H1 (cell line): ENCODE measurements at regions not wholly inside any gene's neighbourhood (a gene's known extent, or its start where the extent isn't known, plus 50 kb on each side); places are given as distances from the start of the nearest gene placed in this dataset.

Experiments
- BACH1 ChIP-seq: IDR thresholded peaks from 2 replicates; pipeline ENCODE4 v1.6.1; 2012; ENCODE audit warnings: low read length, improper control_type of control experiment
- CBX8 ChIP-seq: fragments of 300-800, 300-1000 bp; sonication (generic); IDR thresholded peaks from 2 replicates; pipeline ENCODE4 v1.7.1; 2016; ENCODE audit warnings: low read depth, low read length, borderline replicate concordance
- CEBPB ChIP-seq: IDR thresholded peaks from 2 replicates; pipeline ENCODE4 v1.6.1; 2012; ENCODE audit warnings: low read depth, low read length
- CHD1 ChIP-seq: IDR thresholded peaks from 2 replicates; pipeline ENCODE4 v1.6.1; 2012; ENCODE audit warnings: low read depth, low read length, improper control_type of control experiment
- CHD2 ChIP-seq: IDR thresholded peaks from 2 replicates; pipeline ENCODE4 v1.6.1; 2012; ENCODE audit warnings: low read length, improper control_type of control experiment
- RBBP5 ChIP-seq: IDR thresholded peaks from 2 replicates; pipeline ENCODE4 v1.7.1; 2012; ENCODE audit warnings: low read depth, mild to moderate bottlenecking, inconsistent platforms, low read length, moderate library complexity, borderline replicate concordance
- RFX5 ChIP-seq: IDR thresholded peaks from 2 replicates; pipeline ENCODE4 v1.6.1; 2011; ENCODE audit warnings: low read depth, low read length, improper control_type of control experiment, borderline replicate concordance
- SAP30 ChIP-seq: fragments of 300-600 bp; sonication (generic); IDR thresholded peaks from 2 replicates; pipeline ENCODE4 v1.7.1; 2012; ENCODE audit warnings: low read length, moderate library complexity, mild to moderate bottlenecking, inconsistent platforms; ENCODE audit not compliant: insufficient read depth, insufficient replicate concordance
- SIN3A ChIP-seq, 2 experiments: IDR thresholded peaks in 1 of 2; conservative IDR thresholded peaks in 1 of 2; 2 replicates each; pipeline ENCODE4 v1.6.1; 2011 to 2012; ENCODE audit warnings: low read length in 2 of 2, improper control_type of control experiment in 1 of 2, low read depth in 1 of 2, mild to moderate bottlenecking in 1 of 2
- SUZ12 ChIP-seq: fragments of 200-600 bp; sonication (generic); IDR thresholded peaks from 2 replicates; pipeline ENCODE4 v1.6.1; 2012; ENCODE audit warnings: mild to moderate bottlenecking, inconsistent platforms, low read length, moderate library complexity, mixed read lengths
- TF ChIP-seq, protein P1 (sequence below): fragments of 300-600 bp; sonication (generic); IDR thresholded peaks from 2 replicates; pipeline ENCODE4 v1.7.1; 2012; ENCODE audit warnings: low read length, moderate library complexity, mild to moderate bottlenecking, inconsistent platforms; ENCODE audit not compliant: insufficient replicate concordance

DNA sequence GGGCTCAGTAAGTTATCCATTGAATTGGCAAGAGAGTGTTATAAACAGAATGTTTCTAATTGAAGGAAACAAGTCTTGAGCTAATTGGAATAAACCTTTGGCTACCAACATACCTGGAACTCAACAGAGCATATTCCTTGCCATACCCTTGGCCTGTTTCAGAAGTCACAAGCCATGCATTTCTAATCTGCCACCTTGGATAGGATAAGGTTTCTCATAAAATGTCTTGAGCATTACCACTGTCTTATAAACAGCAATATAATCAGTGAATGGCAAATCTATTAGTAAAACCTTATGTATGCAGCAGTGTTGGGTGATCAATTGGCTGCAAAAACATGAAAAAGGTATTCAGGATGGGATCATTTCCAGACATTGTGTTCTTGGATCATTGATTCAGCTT is 765.2 kb upstream of the SEL1L start (continued):
- TF ChIP-seq, protein P1, sequence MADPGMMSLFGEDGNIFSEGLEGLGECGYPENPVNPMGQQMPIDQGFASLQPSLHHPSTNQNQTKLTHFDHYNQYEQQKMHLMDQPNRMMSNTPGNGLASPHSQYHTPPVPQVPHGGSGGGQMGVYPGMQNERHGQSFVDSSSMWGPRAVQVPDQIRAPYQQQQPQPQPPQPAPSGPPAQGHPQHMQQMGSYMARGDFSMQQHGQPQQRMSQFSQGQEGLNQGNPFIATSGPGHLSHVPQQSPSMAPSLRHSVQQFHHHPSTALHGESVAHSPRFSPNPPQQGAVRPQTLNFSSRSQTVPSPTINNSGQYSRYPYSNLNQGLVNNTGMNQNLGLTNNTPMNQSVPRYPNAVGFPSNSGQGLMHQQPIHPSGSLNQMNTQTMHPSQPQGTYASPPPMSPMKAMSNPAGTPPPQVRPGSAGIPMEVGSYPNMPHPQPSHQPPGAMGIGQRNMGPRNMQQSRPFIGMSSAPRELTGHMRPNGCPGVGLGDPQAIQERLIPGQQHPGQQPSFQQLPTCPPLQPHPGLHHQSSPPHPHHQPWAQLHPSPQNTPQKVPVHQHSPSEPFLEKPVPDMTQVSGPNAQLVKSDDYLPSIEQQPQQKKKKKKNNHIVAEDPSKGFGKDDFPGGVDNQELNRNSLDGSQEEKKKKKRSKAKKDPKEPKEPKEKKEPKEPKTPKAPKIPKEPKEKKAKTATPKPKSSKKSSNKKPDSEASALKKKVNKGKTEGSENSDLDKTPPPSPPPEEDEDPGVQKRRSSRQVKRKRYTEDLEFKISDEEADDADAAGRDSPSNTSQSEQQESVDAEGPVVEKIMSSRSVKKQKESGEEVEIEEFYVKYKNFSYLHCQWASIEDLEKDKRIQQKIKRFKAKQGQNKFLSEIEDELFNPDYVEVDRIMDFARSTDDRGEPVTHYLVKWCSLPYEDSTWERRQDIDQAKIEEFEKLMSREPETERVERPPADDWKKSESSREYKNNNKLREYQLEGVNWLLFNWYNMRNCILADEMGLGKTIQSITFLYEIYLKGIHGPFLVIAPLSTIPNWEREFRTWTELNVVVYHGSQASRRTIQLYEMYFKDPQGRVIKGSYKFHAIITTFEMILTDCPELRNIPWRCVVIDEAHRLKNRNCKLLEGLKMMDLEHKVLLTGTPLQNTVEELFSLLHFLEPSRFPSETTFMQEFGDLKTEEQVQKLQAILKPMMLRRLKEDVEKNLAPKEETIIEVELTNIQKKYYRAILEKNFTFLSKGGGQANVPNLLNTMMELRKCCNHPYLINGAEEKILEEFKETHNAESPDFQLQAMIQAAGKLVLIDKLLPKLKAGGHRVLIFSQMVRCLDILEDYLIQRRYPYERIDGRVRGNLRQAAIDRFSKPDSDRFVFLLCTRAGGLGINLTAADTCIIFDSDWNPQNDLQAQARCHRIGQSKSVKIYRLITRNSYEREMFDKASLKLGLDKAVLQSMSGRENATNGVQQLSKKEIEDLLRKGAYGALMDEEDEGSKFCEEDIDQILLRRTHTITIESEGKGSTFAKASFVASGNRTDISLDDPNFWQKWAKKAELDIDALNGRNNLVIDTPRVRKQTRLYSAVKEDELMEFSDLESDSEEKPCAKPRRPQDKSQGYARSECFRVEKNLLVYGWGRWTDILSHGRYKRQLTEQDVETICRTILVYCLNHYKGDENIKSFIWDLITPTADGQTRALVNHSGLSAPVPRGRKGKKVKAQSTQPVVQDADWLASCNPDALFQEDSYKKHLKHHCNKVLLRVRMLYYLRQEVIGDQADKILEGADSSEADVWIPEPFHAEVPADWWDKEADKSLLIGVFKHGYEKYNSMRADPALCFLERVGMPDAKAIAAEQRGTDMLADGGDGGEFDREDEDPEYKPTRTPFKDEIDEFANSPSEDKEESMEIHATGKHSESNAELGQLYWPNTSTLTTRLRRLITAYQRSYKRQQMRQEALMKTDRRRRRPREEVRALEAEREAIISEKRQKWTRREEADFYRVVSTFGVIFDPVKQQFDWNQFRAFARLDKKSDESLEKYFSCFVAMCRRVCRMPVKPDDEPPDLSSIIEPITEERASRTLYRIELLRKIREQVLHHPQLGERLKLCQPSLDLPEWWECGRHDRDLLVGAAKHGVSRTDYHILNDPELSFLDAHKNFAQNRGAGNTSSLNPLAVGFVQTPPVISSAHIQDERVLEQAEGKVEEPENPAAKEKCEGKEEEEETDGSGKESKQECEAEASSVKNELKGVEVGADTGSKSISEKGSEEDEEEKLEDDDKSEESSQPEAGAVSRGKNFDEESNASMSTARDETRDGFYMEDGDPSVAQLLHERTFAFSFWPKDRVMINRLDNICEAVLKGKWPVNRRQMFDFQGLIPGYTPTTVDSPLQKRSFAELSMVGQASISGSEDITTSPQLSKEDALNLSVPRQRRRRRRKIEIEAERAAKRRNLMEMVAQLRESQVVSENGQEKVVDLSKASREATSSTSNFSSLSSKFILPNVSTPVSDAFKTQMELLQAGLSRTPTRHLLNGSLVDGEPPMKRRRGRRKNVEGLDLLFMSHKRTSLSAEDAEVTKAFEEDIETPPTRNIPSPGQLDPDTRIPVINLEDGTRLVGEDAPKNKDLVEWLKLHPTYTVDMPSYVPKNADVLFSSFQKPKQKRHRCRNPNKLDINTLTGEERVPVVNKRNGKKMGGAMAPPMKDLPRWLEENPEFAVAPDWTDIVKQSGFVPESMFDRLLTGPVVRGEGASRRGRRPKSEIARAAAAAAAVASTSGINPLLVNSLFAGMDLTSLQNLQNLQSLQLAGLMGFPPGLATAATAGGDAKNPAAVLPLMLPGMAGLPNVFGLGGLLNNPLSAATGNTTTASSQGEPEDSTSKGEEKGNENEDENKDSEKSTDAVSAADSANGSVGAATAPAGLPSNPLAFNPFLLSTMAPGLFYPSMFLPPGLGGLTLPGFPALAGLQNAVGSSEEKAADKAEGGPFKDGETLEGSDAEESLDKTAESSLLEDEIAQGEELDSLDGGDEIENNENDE, result no peak
- TF ChIP-seq BACH1 (no peak), RFX5 (no peak), SAP30 (no peak), SIN3A (conservative IDR thresholded peaks at IDR 0.05 in 1 of 2, IDR thresholded peaks at IDR 0.05 in 1 of 2; ENCODE audit: low read depth in 1 of 2, low read length in 2 of 2) (no peak), RBBP5 (no peak), SUZ12 (no peak), CHD1 (no peak), CEBPB (no peak), CBX8 (no peak), CHD2 (no peak)
- TF ChIP-seq, all 59 proteins: peak for 0
